ENCODE measurements at regions not wholly inside any gene's neighbourhood (a gene's known extent, or its start where the extent isn't known, plus 50 kb on each side); places are given as distances from the start of the nearest gene placed in this dataset.
"Not testable (repeated sequence)": the region's sequence is repeated elsewhere in the genome, so short reads cannot be mapped to it uniquely, and the experiment has no call there.

GRCh38 chr15:57890351-57890750 lies 175.2 kb downstream of the ALDH1A2 start:
- H3K36me3 ChIP-seq (ENCODE audit: control insufficient read depth in 1 of 2, insufficient read depth in 2 of 2, low read length in 2 of 2) = no peaks in the 10 kb centered on the region
- no peak overlapping the region for H3K9ac ChIP-seq (ENCODE audit: low read depth in 1 of 2, low read length in 2 of 2)
- no peaks in the 10 kb centered on the region for H3K4me1 ChIP-seq (ENCODE audit: control insufficient read depth in 1 of 2, insufficient read depth in 2 of 2, low read length in 2 of 2)
- H3K4me3 ChIP-seq (ENCODE audit: low read depth in 1 of 2, low read length in 2 of 2) = no peak overlapping the region
- no peak overlapping the region for H3K27ac ChIP-seq (ENCODE audit: low read depth, low read length)
- H3K9me3 ChIP-seq (ENCODE audit: control insufficient read depth in 1 of 2, low read length in 2 of 2) = peaks cover 3 to 4% of the 10 kb centered on the region in 2 donors
- H3K27me3 ChIP-seq (ENCODE audit: control insufficient read depth in 1 of 2, insufficient read depth in 2 of 2, low read length in 2 of 2) = peaks cover 0 to 5% of the 10 kb centered on the region in 2 donors

GRCh38 chr15:57890878-57891277 lies 174.6 kb downstream of the ALDH1A2 start:
- Histone ChIP-seq H3K36me3 (ENCODE audit: control insufficient read depth in 1 of 2, insufficient read depth in 2 of 2, low read length in 2 of 2) (no peaks in the 10 kb centered on the region), H3K27ac (ENCODE audit: low read depth, low read length) (no peak overlapping the region), H3K27me3 (ENCODE audit: control insufficient read depth in 1 of 2, insufficient read depth in 2 of 2, low read length in 2 of 2) (peaks cover 0 to 5% of the 10 kb centered on the region in 2 donors), H3K9ac (ENCODE audit: low read depth in 1 of 2, low read length in 2 of 2) (no peak overlapping the region), H3K4me3 (ENCODE audit: low read depth in 1 of 2, low read length in 2 of 2) (no peak overlapping the region), H3K9me3 (ENCODE audit: control insufficient read depth in 1 of 2, low read length in 2 of 2) (peaks cover 3 to 4% of the 10 kb centered on the region in 2 donors), H3K4me1 (ENCODE audit: control insufficient read depth in 1 of 2, insufficient read depth in 2 of 2, low read length in 2 of 2) (no peaks in the 10 kb centered on the region)

GRCh38 chr15:57892181-57892580 lies 173.3 kb downstream of the ALDH1A2 start:
- no peaks in the 10 kb centered on the region for H3K36me3 ChIP-seq (ENCODE audit: control insufficient read depth in 1 of 2, insufficient read depth in 2 of 2, low read length in 2 of 2)
- H3K27ac ChIP-seq (ENCODE audit: low read depth, low read length) = no peak overlapping the region
- H3K4me1 ChIP-seq (ENCODE audit: control insufficient read depth in 1 of 2, insufficient read depth in 2 of 2, low read length in 2 of 2) = no peaks in the 10 kb centered on the region
- H3K4me3 ChIP-seq (ENCODE audit: low read depth in 1 of 2, low read length in 2 of 2) = no peak overlapping the region
- H3K9ac ChIP-seq (ENCODE audit: low read depth in 1 of 2, low read length in 2 of 2) = no peak overlapping the region
- H3K27me3 ChIP-seq (ENCODE audit: control insufficient read depth in 1 of 2, insufficient read depth in 2 of 2, low read length in 2 of 2) = peaks cover 0 to 5% of the 10 kb centered on the region in 2 donors
- peaks cover 3 to 4% of the 10 kb centered on the region in 2 donors for H3K9me3 ChIP-seq (ENCODE audit: control insufficient read depth in 1 of 2, low read length in 2 of 2)

GRCh38 chr15:57893040-57893439 lies 172.5 kb downstream of the ALDH1A2 start:
- no peak overlapping the region for H3K27ac ChIP-seq (ENCODE audit: low read depth, low read length)
- no peak overlapping the region for H3K9ac ChIP-seq (ENCODE audit: low read depth in 1 of 2, low read length in 2 of 2)
- H3K9me3 ChIP-seq (ENCODE audit: control insufficient read depth in 1 of 2, low read length in 2 of 2) = peaks cover 3 to 4% of the 10 kb centered on the region in 2 donors
- no peaks in the 10 kb centered on the region for H3K36me3 ChIP-seq (ENCODE audit: control insufficient read depth in 1 of 2, insufficient read depth in 2 of 2, low read length in 2 of 2)
- H3K27me3 ChIP-seq (ENCODE audit: control insufficient read depth in 1 of 2, insufficient read depth in 2 of 2, low read length in 2 of 2) = peaks cover 0 to 5% of the 10 kb centered on the region in 2 donors
- no peaks in the 10 kb centered on the region for H3K4me1 ChIP-seq (ENCODE audit: control insufficient read depth in 1 of 2, insufficient read depth in 2 of 2, low read length in 2 of 2)
- H3K4me3 ChIP-seq (ENCODE audit: low read depth in 1 of 2, low read length in 2 of 2) = no peak overlapping the region

GRCh38 chr15:57895291-57895690 lies 170.2 kb downstream of the ALDH1A2 start:
- H3K4me3 ChIP-seq (ENCODE audit: low read depth in 1 of 2, low read length in 2 of 2) = no peak overlapping the region
- no peak overlapping the region for H3K9ac ChIP-seq (ENCODE audit: low read depth in 1 of 2, low read length in 2 of 2)
- no peak overlapping the region for H3K27ac ChIP-seq (ENCODE audit: low read depth, low read length)
- H3K9me3 ChIP-seq (ENCODE audit: control insufficient read depth in 1 of 2, low read length in 2 of 2) = peaks cover 3 to 4% of the 10 kb centered on the region in 2 donors
- no peaks in the 10 kb centered on the region for H3K36me3 ChIP-seq (ENCODE audit: control insufficient read depth in 1 of 2, insufficient read depth in 2 of 2, low read length in 2 of 2)
- peaks cover 0 to 5% of the 10 kb centered on the region in 2 donors for H3K27me3 ChIP-seq (ENCODE audit: control insufficient read depth in 1 of 2, insufficient read depth in 2 of 2, low read length in 2 of 2)
- no peaks in the 10 kb centered on the region for H3K4me1 ChIP-seq (ENCODE audit: control insufficient read depth in 1 of 2, insufficient read depth in 2 of 2, low read length in 2 of 2)

GRCh38 chr15:57896114-57896513 lies 169.4 kb downstream of the ALDH1A2 start:
- peaks cover 0 to 5% of the 10 kb centered on the region in 2 donors for H3K27me3 ChIP-seq (ENCODE audit: control insufficient read depth in 1 of 2, insufficient read depth in 2 of 2, low read length in 2 of 2)
- no peak overlapping the region for H3K4me3 ChIP-seq (ENCODE audit: low read depth in 1 of 2, low read length in 2 of 2)
- no peaks in the 10 kb centered on the region for H3K36me3 ChIP-seq (ENCODE audit: control insufficient read depth in 1 of 2, insufficient read depth in 2 of 2, low read length in 2 of 2)
- H3K27ac ChIP-seq (ENCODE audit: low read depth, low read length) = no peak overlapping the region
- H3K4me1 ChIP-seq (ENCODE audit: control insufficient read depth in 1 of 2, insufficient read depth in 2 of 2, low read length in 2 of 2) = no peaks in the 10 kb centered on the region
- no peak overlapping the region for H3K9ac ChIP-seq (ENCODE audit: low read depth in 1 of 2, low read length in 2 of 2)
- peaks cover 3 to 4% of the 10 kb centered on the region in 2 donors for H3K9me3 ChIP-seq (ENCODE audit: control insufficient read depth in 1 of 2, low read length in 2 of 2)

- not testable (repeated sequence) for H3K9ac ChIP-seq (ENCODE audit: low read depth in 1 of 2, low read length in 2 of 2); H3K27ac ChIP-seq (ENCODE audit: low read depth, low read length); H3K36me3 ChIP-seq (ENCODE audit: control insufficient read depth in 1 of 2, insufficient read depth in 2 of 2, low read length in 2 of 2); H3K4me3 ChIP-seq (ENCODE audit: low read depth in 1 of 2, low read length in 2 of 2); H3K9me3 ChIP-seq (ENCODE audit: control insufficient read depth in 1 of 2, low read length in 2 of 2); H3K27me3 ChIP-seq (ENCODE audit: control insufficient read depth in 1 of 2, insufficient read depth in 2 of 2, low read length in 2 of 2); H3K4me1 ChIP-seq (ENCODE audit: control insufficient read depth in 1 of 2, insufficient read depth in 2 of 2, low read length in 2 of 2)
Measured at GRCh38 chr15:57896899-57897298, 168.6 kb downstream of the ALDH1A2 start.

GRCh38 chr15:57897870-57898269 lies 167.6 kb downstream of the ALDH1A2 start:
- no peaks in the 10 kb centered on the region for H3K36me3 ChIP-seq (ENCODE audit: control insufficient read depth in 1 of 2, insufficient read depth in 2 of 2, low read length in 2 of 2)
- no peak overlapping the region for H3K27ac ChIP-seq (ENCODE audit: low read depth, low read length)
- no peak overlapping the region for H3K9ac ChIP-seq (ENCODE audit: low read depth in 1 of 2, low read length in 2 of 2)
- no peaks in the 10 kb centered on the region for H3K4me1 ChIP-seq (ENCODE audit: control insufficient read depth in 1 of 2, insufficient read depth in 2 of 2, low read length in 2 of 2)
- H3K27me3 ChIP-seq (ENCODE audit: control insufficient read depth in 1 of 2, insufficient read depth in 2 of 2, low read length in 2 of 2) = no peaks in the 10 kb centered on the region
- no peak overlapping the region for H3K4me3 ChIP-seq (ENCODE audit: low read depth in 1 of 2, low read length in 2 of 2)
- H3K9me3 ChIP-seq (ENCODE audit: control insufficient read depth in 1 of 2, low read length in 2 of 2) = no peaks in the 10 kb centered on the region

- Histone ChIP-seq H3K27me3 (ENCODE audit: control insufficient read depth in 1 of 2, insufficient read depth in 2 of 2, low read length in 2 of 2) (no peaks in the 10 kb centered on the region), H3K9me3 (ENCODE audit: control insufficient read depth in 1 of 2, low read length in 2 of 2) (no peaks in the 10 kb centered on the region), H3K4me1 (ENCODE audit: control insufficient read depth in 1 of 2, insufficient read depth in 2 of 2, low read length in 2 of 2) (no peaks in the 10 kb centered on the region)
Measured at GRCh38 chr15:57902155-57902554, 163.4 kb downstream of the ALDH1A2 start.

More at GRCh38 chr15:57902155-57902554, 163.4 kb downstream of the ALDH1A2 start:
- no peak overlapping the region for H3K27ac ChIP-seq (ENCODE audit: low read depth, low read length)
- no peaks in the 10 kb centered on the region for H3K36me3 ChIP-seq (ENCODE audit: control insufficient read depth in 1 of 2, insufficient read depth in 2 of 2, low read length in 2 of 2)
- H3K4me3 ChIP-seq (ENCODE audit: low read depth in 1 of 2, low read length in 2 of 2) = no peak overlapping the region
- H3K9ac ChIP-seq (ENCODE audit: low read depth in 1 of 2, low read length in 2 of 2) = no peak overlapping the region

Measured in duodenal mucosa (tissue), 2 donors.